OCI-LY7 (cell line): ENCODE measurements at regions not wholly inside any gene's neighbourhood (a gene's known extent, or its start where the extent isn't known, plus 50 kb on each side); places are given as distances from the start of the nearest gene placed in this dataset.
A peak's percentile ranks its signal among the peaks of the same experiment; 100 is the strongest.

Experiments
- BruUV-seq: library from RNA; stranded (reverse); fragments of 400-500 nt; replicated peaks from 2 replicates; lab custom pipeline; 2021; lab: Mats Ljungman, UMichigan
- CTCF ChIA-PET: fragments of 300-600 bp; sonication (Branson Sonifier 250); formaldehyde crosslinking; loops from one replicate; lab custom pipeline; 2022; ENCODE audit warnings: antibody characterized with exemption; ENCODE audit not compliant: unreplicated experiment; lab: Charles Lee
- POLR2A ChIA-PET: fragments of 300-600 bp; sonication (Branson Sonifier 250); formaldehyde crosslinking; loops from one replicate; lab custom pipeline; 2022; ENCODE audit warnings: antibody characterized with exemption; lab: Charles Lee
- DNase-seq: peaks from one replicate; pipeline ENCODE4 v3.0.0-alpha.2; 2015; ENCODE audit warnings: low spot score
- H2AFZ ChIP-seq: fragments of 200-600 bp; sonication (generic), shearing (Covaris generic); 2 replicates; pipeline ENCODE4 v1.6.1; 2014; ENCODE audit warnings: mild to moderate bottlenecking, antibody characterized with exemption, low read length, moderate library complexity
- H3K27ac ChIP-seq: fragments of 200-600 bp; sonication (generic); 2 replicates; pipeline ENCODE4 v1.5.1; 2014; ENCODE audit warnings: mixed run types, low read depth, mild to moderate bottlenecking, moderate library complexity, low read length, inconsistent platforms; ENCODE audit not compliant: poor library complexity, severe bottlenecking
- H3K36me3 ChIP-seq: fragments of 200-600 bp; sonication (generic); 2 replicates; pipeline ENCODE4 v1.6.1; 2014; ENCODE audit warnings: mild to moderate bottlenecking, antibody characterized with exemption, low read length, moderate library complexity, mixed read lengths; ENCODE audit not compliant: insufficient read depth
- H3K4me1 ChIP-seq: fragments of 200-600 bp; sonication (generic); 2 replicates; pipeline ENCODE4 v1.5.1; 2014; ENCODE audit warnings: mild to moderate bottlenecking, low read length; ENCODE audit not compliant: insufficient read depth, poor library complexity, severe bottlenecking
- H3K4me2 ChIP-seq: fragments of 200-600 bp; sonication (generic); 2 replicates; pipeline ENCODE4 v1.6.1; 2014; ENCODE audit warnings: mild to moderate bottlenecking, low read length
- H3K4me3 ChIP-seq: fragments of 200-600 bp; sonication (generic); 2 replicates; pipeline ENCODE4 v1.5.1; 2014; ENCODE audit warnings: mild to moderate bottlenecking, low read depth, low read length; ENCODE audit not compliant: poor library complexity, severe bottlenecking
- H3K79me2 ChIP-seq: fragments of 200-600 bp; sonication (generic); 2 replicates; pipeline ENCODE4 v1.6.1; 2016; ENCODE audit warnings: low read depth, mild to moderate bottlenecking, low read length, moderate library complexity, mixed read lengths; ENCODE audit not compliant: insufficient read depth
- H3K9me2 ChIP-seq: fragments of 200-600 bp; sonication (generic); 2 replicates; pipeline ENCODE4 v1.6.1; 2016; ENCODE audit warnings: mild to moderate bottlenecking, low read length, mixed read lengths; ENCODE audit not compliant: insufficient read depth
- H3K9me3 ChIP-seq: fragments of 200-600 bp; sonication (generic); 2 replicates; pipeline ENCODE4 v1.6.1; 2014; ENCODE audit warnings: mild to moderate bottlenecking, mixed run types, low read length, mixed read lengths
- H4K20me1 ChIP-seq: fragments of 200-600 bp; sonication (generic); 2 replicates; pipeline ENCODE4 v1.6.1; 2014; ENCODE audit warnings: mild to moderate bottlenecking, antibody characterized with exemption, low read length, moderate library complexity, mixed read lengths; ENCODE audit not compliant: insufficient read depth
- CTCF ChIP-seq: fragments of 200-600 bp; sonication (generic); conservative IDR thresholded peaks from 2 replicates; pipeline ENCODE4 v1.5.1; 2014; ENCODE audit warnings: mild to moderate bottlenecking, antibody characterized with exemption, low read length, moderate library complexity, mixed read lengths
- EZH2phosphoT487 ChIP-seq: fragments of 200-600 bp; sonication (generic); IDR thresholded peaks from 2 replicates; pipeline ENCODE4 v1.6.1; 2018; ENCODE audit warnings: low read depth, borderline replicate concordance, mild to moderate bottlenecking, mixed run types, antibody characterized with exemption, low read length, moderate library complexity, mixed read lengths
- intact Hi-C: fragments of 100-400 bp; cut with micrococcal nuclease; formaldehyde crosslinking; loops from one replicate; pipeline ENCODE4 v1.10.0; 2022; ENCODE audit not compliant: unreplicated experiment

- Histone ChIP-seq H3K4me2 (no peak overlapping the region), H4K20me1 (no peaks in the 10 kb centered on the region), H3K4me1 (no peaks in the 10 kb centered on the region), H3K9me2 (no peaks in the 10 kb centered on the region), H3K36me3 (no peaks in the 10 kb centered on the region), H3K27ac (no peak overlapping the region), H3K4me3 (no peak overlapping the region), H2AFZ (no peak overlapping the region), H3K79me2 (no peaks in the 10 kb centered on the region), H3K9me3 (no peaks in the 10 kb centered on the region)
- no peak for DNase-seq
- ChIA-PET POLR2A (interaction anchor here (0.6 kb wide), 1 partner anchor 56 kb away, joined by 3 read pairs; no protein-coding TSS in a partner anchor), CTCF (no interaction called here)
- no peak for TF ChIP-seq CTCF
- TF ChIP-seq EZH2phosphoT487: no peak
- intact Hi-C loops: no loop called here
- no TSS peak for BruUV-seq
Observed at GRCh38 chr6:147641511-147641910, 133.0 kb downstream of the SAMD5 start.

GRCh38 chr6:147642458-147642857 is 134.0 kb downstream of the SAMD5 start:
- intact Hi-C loops: no loop called here
- Histone ChIP-seq H3K9me3 (no peaks in the 10 kb centered on the region), H3K4me3 (no peak overlapping the region), H3K9me2 (no peaks in the 10 kb centered on the region), H3K79me2 (no peaks in the 10 kb centered on the region), H3K27ac (no peak overlapping the region), H2AFZ (no peak overlapping the region), H3K36me3 (no peaks in the 10 kb centered on the region), H4K20me1 (no peaks in the 10 kb centered on the region), H3K4me1 (no peaks in the 10 kb centered on the region), H3K4me2 (no peak overlapping the region)
- DNase-seq: no peak
- BruUV-seq: no TSS peak
- CTCF ChIA-PET: no interaction called here
- POLR2A ChIA-PET: no interaction called here
- TF ChIP-seq EZH2phosphoT487 (no peak), CTCF (no peak)

GRCh38 chr6:147643341-147644200 is 135.1 kb downstream of the SAMD5 start:
- Histone ChIP-seq H4K20me1 (no peaks in the 10 kb centered on the region), H3K9me2 (no peaks in the 10 kb centered on the region), H3K4me3 (no peak overlapping the region), H3K79me2 (no peaks in the 10 kb centered on the region), H3K36me3 (no peaks in the 10 kb centered on the region), H2AFZ (0 out of 2 replicates have a peak overlapping the region, but pooled peaks have one; percentile 31), H3K4me1 (no peaks in the 10 kb centered on the region), H3K9me3 (no peaks in the 10 kb centered on the region), H3K27ac (no peak overlapping the region), H3K4me2 (no peak overlapping the region)
- no peak for DNase-seq
- no peak for TF ChIP-seq EZH2phosphoT487
- no peak for TF ChIP-seq CTCF
- intact Hi-C loops: no loop called here
- ChIA-PET POLR2A (no interaction called here), CTCF (no interaction called here)
- BruUV-seq: no TSS peak
